A549 (cell line): ENCODE measurements at regions not wholly inside any gene's neighbourhood (a gene's known extent, or its start where the extent isn't known, plus 50 kb on each side); places are given as distances from the start of the nearest gene placed in this dataset.
A peak's percentile ranks its signal among the peaks of the same experiment; 100 is the strongest.

ENCODE experiments used
- ATAC-seq, 2 experiments: fragments of 200-7000 bp in 1 of 2; fragments of >200 bp in 1 of 2; cut with Nextera tagmentation in 1 of 2; cut with Tn5 transposase in 1 of 2; 3 replicates each; pipeline versions ENCODE4 v1.8.0 to v1.9.1; 2018 to 2020; ENCODE audit warnings: mild to moderate bottlenecking in 1 of 2, moderate library complexity in 1 of 2
- CTCF ChIA-PET: fragments of 300-600 bp; sonication (Branson Sonifier 250); formaldehyde crosslinking; extraction: SDS; loops from one replicate; lab custom pipeline; 2021; ENCODE audit warnings: antibody characterized with exemption, inconsistent platforms; lab: Yijun Ruan, JAX
- POLR2A ChIA-PET: fragments of 350-600 bp; formaldehyde crosslinking; extraction: SDS; loops from one replicate; lab custom pipeline; 2021; ENCODE audit warnings: antibody characterized with exemption, inconsistent platforms; lab: Yijun Ruan, JAX
- DNase-seq, 2 experiments: peaks; one replicate each; pipeline versions ENCODE4 v3.0.0 to v3.0.0-alpha.2; 2011 to 2016; ENCODE audit warnings: low read depth in 1 of 2, low spot score in 1 of 2
- FAIRE-seq: peaks from 2 replicates; lab custom pipeline; 2011; peaks lifted over from hg19 to GRCh38; lab: Jason Lieb, UNC
- H3K27ac ChIP-seq, 2 experiments: fragments of >200 bp; sonication (Bioruptor Twin); formaldehyde crosslinking; 3 replicates each; pipeline ENCODE4 v1.5.1; 2016 to 2017
- H3K4me1 ChIP-seq: fragments of >200 bp; sonication (Bioruptor Twin); formaldehyde crosslinking; 3 replicates; pipeline ENCODE4 v1.6.1; 2016
- H3K4me2 ChIP-seq: fragments of >200 bp; sonication (Bioruptor Twin); formaldehyde crosslinking; 3 replicates; pipeline ENCODE4 v1.6.1; 2016
- H3K4me3 ChIP-seq: fragments of >200 bp; sonication (Bioruptor Twin); formaldehyde crosslinking; 3 replicates; pipeline ENCODE4 v1.5.1; 2016
- H3K9me3 ChIP-seq: fragments of >200 bp; sonication (Bioruptor Twin); formaldehyde crosslinking; 3 replicates; pipeline ENCODE4 v1.6.1; 2016
- BHLHE40 ChIP-seq: IDR thresholded peaks from 2 replicates; pipeline ENCODE4 v1.6.1; 2012; ENCODE audit warnings: low read depth, low read length, inconsistent platforms
- CBX8 ChIP-seq: fragments of 200-600 bp; sonication (generic); IDR thresholded peaks from 2 replicates; pipeline ENCODE4 v1.6.1; 2016
- HDAC2 ChIP-seq: fragments of 200-600 bp; sonication (generic); IDR thresholded peaks from 2 replicates; pipeline ENCODE4 v1.6.1; 2016
- HOXB5 ChIP-seq: fragments of 250-450 bp; sonication (Bioruptor Pico); IDR thresholded peaks from 2 replicates; pipeline ENCODE4 v1.5.0; 2020; ENCODE audit warnings: mild to moderate bottlenecking, moderate library complexity
- MAFK ChIP-seq: fragments of 450-650 bp; IDR thresholded peaks from 2 replicates; pipeline ENCODE4 v1.6.1; 2014; ENCODE audit not compliant: partially characterized antibody
- NPAS2 ChIP-seq: fragments of 250-450 bp; sonication (Bioruptor Pico); IDR thresholded peaks from 2 replicates; pipeline ENCODE4 v1.8.0; 2022; ENCODE audit warnings: mild to moderate bottlenecking, moderate library complexity, borderline replicate concordance
- PHF8 ChIP-seq: fragments of 200-600 bp; sonication (generic); IDR thresholded peaks from 2 replicates; pipeline ENCODE4 v1.6.1; 2016; ENCODE audit warnings: low read depth, mild to moderate bottlenecking, antibody characterized with exemption, moderate library complexity, borderline replicate concordance
- RAD21 ChIP-seq, 2 experiments: fragments of >200 bp in 1 of 2; sonication (Bioruptor Twin) in 1 of 2; formaldehyde crosslinking in 1 of 2; IDR thresholded peaks in 1 of 2; conservative IDR thresholded peaks in 1 of 2; 2 replicates in 1 of 2; 3 replicates in 1 of 2; pipeline ENCODE4 v1.6.1; 2012 to 2018; ENCODE audit warnings: inconsistent platforms in 1 of 2
- RFX5 ChIP-seq: fragments of 450-650 bp; IDR thresholded peaks from 2 replicates; pipeline ENCODE4 v1.7.1; 2014; ENCODE audit warnings: antibody characterized with exemption, mild to moderate bottlenecking, moderate library complexity
- TFCP2L1 ChIP-seq: fragments of 250-450 bp; sonication (Bioruptor Pico); IDR thresholded peaks from 2 replicates; pipeline ENCODE4 v1.5.0; 2021; ENCODE audit warnings: mild to moderate bottlenecking
- ZC3H11A ChIP-seq: fragments of 450-650 bp; IDR thresholded peaks from 2 replicates; pipeline ENCODE4 v1.6.1; 2014; ENCODE audit warnings: antibody characterized with exemption, mild to moderate bottlenecking
- ZSCAN20 ChIP-seq: fragments of 250-450 bp; sonication (Bioruptor Pico); IDR thresholded peaks from 2 replicates; pipeline ENCODE4 v1.8.0; 2022; ENCODE audit warnings: mild to moderate bottlenecking, moderate library complexity
- WGBS: methylation state at CpG from one replicate; pipeline ENCODE4 v1.1.6; 2017; ENCODE audit errors: missing lambda C conversion rate; 5-methylcytosine and 5-hydroxymethylcytosine counted together
- TF ChIP-seq, protein P1 (sequence below): fragments of 450-650 bp; IDR thresholded peaks from 2 replicates; pipeline ENCODE4 v1.6.1; 2014; ENCODE audit warnings: antibody characterized with exemption
- TF ChIP-seq, protein P2 (sequence below): fragments of 150-350 bp; IDR thresholded peaks from 2 replicates; pipeline ENCODE4 v1.6.1; 2014; ENCODE audit warnings: low read depth, mild to moderate bottlenecking, low read length
- TF ChIP-seq, protein P3 (sequence below): fragments of >200 bp; sonication (Bioruptor Twin); formaldehyde crosslinking; IDR thresholded peaks from 3 replicates; pipeline ENCODE4 v1.5.1; 2016

DNA sequence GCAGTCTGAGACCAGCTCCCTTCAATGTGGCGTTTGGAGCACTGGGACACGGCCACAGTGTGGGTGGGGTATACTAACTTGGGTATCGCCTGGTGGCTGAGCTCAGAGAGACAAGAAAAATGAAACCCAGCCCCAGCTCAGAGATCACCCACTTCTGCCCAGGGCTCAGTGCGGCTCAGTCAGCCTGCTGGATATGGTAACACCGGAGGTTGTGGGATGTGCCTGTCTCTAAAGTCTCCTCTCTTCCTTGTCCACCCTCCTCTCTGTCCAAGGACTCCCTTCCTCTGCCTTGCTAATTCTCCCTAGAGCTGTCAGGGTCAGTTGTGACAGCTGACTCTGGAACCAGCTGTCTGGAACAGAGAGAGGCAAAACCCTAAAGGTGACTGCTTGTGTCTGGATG lies 149.1 kb downstream of the PTPN20 start (continued):
- TF ChIP-seq, protein P1, sequence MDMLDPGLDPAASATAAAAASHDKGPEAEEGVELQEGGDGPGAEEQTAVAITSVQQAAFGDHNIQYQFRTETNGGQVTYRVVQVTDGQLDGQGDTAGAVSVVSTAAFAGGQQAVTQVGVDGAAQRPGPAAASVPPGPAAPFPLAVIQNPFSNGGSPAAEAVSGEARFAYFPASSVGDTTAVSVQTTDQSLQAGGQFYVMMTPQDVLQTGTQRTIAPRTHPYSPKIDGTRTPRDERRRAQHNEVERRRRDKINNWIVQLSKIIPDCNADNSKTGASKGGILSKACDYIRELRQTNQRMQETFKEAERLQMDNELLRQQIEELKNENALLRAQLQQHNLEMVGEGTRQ: no peak
- TF ChIP-seq TFCP2L1 (no peak), ZSCAN20 (CRISPR knock-in tag) (no peak), HDAC2 (no peak), CBX8 (no peak), BHLHE40 (no peak), PHF8 (no peak), MAFK (no peak), ZC3H11A (no peak)
- TF ChIP-seq, all 56 proteins: peak for 0

DNA sequence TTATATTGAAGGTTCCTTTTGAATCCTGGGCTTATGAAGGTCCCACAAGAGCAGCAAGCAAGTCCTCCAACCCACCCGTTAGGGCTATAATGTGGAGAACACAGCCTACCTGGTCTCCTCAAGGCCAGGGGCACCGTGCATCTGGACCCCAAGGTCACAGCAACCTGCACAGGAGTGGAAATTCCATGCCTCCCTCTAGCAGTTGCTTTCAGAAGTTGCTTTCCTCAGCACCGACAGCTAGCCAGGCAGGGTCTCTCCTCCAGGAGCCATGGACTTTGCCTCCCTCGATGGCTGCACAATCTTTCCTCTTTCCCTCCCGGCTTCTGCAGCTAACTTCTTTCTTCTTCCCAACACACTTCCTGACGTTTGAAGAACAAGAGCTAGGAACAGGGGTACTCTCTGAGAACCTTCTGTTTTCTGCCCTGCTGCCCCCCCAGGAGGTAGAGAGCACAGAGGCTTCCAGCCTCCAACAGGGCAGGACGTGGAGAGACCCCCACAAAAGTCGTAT lies 149.8 kb downstream of the PTPN20 start:
- no peak for DNase-seq
- Histone ChIP-seq H3K4me3 (no peak overlapping the region), H3K4me1 (no peaks in the 10 kb centered on the region)
- POLR2A ChIA-PET: no interaction called here
- TF ChIP-seq NPAS2 (CRISPR knock-in tag): no peak
- TF ChIP-seq, all 56 proteins: peak for 0
- Histone ChIP-seq H3K27ac (no peak overlapping the region), H3K4me2 (no peak overlapping the region), H3K9me3 (no peaks in the 10 kb centered on the region)
- no peak for FAIRE-seq
- no peak for ATAC-seq
- WGBS: 16% methylated on average over 8 of the region's 8 CpGs
- CTCF ChIA-PET: interaction anchor here (3.5 to 4.0 kb wide), 2 partner anchors 13 to 251 kb away, joined by 11 to 26 read pairs; no protein-coding TSS in a partner anchor

DNA sequence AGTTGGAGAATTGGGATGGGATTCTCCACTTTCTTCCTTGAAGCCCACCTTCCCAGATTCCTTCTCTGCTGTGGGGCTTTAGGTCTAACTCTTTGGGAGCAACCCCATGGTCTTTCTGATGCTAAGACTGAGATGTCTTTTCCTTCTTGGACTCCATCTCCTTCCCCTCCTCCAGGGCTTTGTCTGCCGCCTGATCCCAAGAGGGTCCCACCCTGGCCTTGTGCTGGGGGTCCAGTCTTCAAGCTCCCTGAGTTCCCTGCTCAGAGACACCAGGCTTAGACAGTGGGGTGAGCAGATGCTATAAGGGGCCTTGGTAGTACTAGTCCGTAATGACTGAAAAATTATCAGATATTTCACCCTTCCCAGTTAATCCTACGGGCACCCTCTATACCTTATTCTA lies 150.5 kb downstream of the PTPN20 start:
- FAIRE-seq (no peak), ATAC-seq (no peak), DNase-seq (no peak)
- CTCF ChIA-PET: interaction anchor here (3.5 to 4.0 kb wide), 2 partner anchors 14 to 251 kb away, joined by 11 to 26 read pairs; no protein-coding TSS in a partner anchor
- TF ChIP-seq PHF8 (no peak), NPAS2 (CRISPR knock-in tag) (no peak), RAD21 (conservative IDR thresholded peaks at IDR 0.05 in 1 of 2, IDR thresholded peaks at IDR 0.05 in 1 of 2) (no peak), HOXB5 (CRISPR knock-in tag) (no peak), HDAC2 (no peak), ZC3H11A (no peak), RFX5 (no peak)
- TF ChIP-seq, protein P2, sequence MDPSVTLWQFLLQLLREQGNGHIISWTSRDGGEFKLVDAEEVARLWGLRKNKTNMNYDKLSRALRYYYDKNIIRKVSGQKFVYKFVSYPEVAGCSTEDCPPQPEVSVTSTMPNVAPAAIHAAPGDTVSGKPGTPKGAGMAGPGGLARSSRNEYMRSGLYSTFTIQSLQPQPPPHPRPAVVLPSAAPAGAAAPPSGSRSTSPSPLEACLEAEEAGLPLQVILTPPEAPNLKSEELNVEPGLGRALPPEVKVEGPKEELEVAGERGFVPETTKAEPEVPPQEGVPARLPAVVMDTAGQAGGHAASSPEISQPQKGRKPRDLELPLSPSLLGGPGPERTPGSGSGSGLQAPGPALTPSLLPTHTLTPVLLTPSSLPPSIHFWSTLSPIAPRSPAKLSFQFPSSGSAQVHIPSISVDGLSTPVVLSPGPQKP: no peak
- no peaks in the 10 kb centered on the region for H3K4me1 ChIP-seq
- H3K27ac ChIP-seq: no peak overlapping the region
- whole genome bisulfite sequencing: 9% methylated on average over 3 of the region's 3 CpGs
- H3K4me3 ChIP-seq: no peak overlapping the region
- POLR2A ChIA-PET: no interaction called here
- H3K4me2 ChIP-seq: no peak overlapping the region
- H3K9me3 ChIP-seq: no peaks in the 10 kb centered on the region

DNA sequence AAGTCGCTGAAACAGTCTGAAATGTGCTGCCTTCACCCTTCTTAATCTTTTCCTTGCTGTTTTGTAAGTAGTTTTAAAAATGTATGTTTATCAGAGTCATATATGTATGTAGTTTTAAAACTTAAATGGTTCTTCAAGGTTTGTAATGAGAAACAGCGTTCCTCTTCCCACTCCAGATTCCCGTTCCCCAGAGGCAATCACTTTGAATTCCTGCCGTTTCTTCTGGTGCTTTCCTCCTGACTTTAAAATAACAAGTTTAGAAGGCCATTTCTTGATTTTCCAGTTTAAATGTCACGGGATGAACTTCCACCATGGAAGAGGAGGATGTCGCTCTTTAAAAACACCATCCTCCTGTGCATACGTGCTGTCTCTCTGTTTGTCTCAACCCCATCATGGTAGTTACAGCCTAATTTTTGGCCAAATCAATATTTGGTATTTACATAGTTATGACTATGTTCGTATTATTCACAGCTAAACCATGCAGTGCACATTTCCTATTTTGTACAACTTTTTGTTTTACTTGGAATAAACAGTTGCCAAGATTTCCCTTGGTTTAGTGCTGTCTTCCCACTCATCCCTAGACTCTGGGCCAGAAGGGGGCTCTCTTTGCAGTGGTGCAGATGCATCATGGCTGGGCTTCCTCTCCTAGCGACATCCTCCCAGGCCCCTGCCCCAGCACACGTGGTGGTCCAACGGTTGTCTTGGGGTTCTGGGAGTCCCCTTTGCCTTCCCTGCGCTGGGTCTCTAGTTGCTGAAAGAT lies 151.4 kb downstream of the PTPN20 start:
- Histone ChIP-seq H3K4me1 (no peaks in the 10 kb centered on the region), H3K4me3 (no peak overlapping the region), H3K9me3 (no peaks in the 10 kb centered on the region), H3K4me2 (no peak overlapping the region), H3K27ac (no peak overlapping the region)
- peak in 1 of 2 experiments; percentile 73; a peak in 3 of 6 replicates for ATAC-seq
- TF ChIP-seq RAD21 (conservative IDR thresholded peaks at IDR 0.05 in 1 of 2, IDR thresholded peaks at IDR 0.05 in 1 of 2): peak; percentile 11 to 22; a peak in 1 of 5 replicates
- TF ChIP-seq, protein P3, sequence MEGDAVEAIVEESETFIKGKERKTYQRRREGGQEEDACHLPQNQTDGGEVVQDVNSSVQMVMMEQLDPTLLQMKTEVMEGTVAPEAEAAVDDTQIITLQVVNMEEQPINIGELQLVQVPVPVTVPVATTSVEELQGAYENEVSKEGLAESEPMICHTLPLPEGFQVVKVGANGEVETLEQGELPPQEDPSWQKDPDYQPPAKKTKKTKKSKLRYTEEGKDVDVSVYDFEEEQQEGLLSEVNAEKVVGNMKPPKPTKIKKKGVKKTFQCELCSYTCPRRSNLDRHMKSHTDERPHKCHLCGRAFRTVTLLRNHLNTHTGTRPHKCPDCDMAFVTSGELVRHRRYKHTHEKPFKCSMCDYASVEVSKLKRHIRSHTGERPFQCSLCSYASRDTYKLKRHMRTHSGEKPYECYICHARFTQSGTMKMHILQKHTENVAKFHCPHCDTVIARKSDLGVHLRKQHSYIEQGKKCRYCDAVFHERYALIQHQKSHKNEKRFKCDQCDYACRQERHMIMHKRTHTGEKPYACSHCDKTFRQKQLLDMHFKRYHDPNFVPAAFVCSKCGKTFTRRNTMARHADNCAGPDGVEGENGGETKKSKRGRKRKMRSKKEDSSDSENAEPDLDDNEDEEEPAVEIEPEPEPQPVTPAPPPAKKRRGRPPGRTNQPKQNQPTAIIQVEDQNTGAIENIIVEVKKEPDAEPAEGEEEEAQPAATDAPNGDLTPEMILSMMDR: no peak
- WGBS: 33% methylated on average over 12 of the region's 12 CpGs
- DNase-seq: no peak
- CTCF ChIA-PET: interaction anchor here (1.4 to 4.0 kb wide), 2 partner anchors 14 to 15 kb away, joined by 6 to 26 read pairs; no protein-coding TSS in a partner anchor
- POLR2A ChIA-PET: no interaction called here
- no peak for FAIRE-seq
